Lower leg skin (tissue), 3 donors: ENCODE measurements at regions not wholly inside any gene's neighbourhood (a gene's known extent, or its start where the extent isn't known, plus 50 kb on each side); places are given as distances from the start of the nearest gene placed in this dataset.

Experiments used
- POLR2A ChIP-seq, 2 donors: fragments of 450-650 bp; IDR thresholded peaks; one replicate each; pipeline ENCODE4 v1.6.1; 2016 to 2017; ENCODE audit warnings: antibody characterized with exemption in 2 of 2, mild to moderate bottlenecking in 1 of 2, moderate library complexity in 1 of 2
- TF ChIP-seq, protein P1 (sequence below), 3 donors: fragments of 450-650 bp; IDR thresholded peaks; one replicate each; pipeline ENCODE4 v1.5.1; 2016; ENCODE audit warnings: antibody characterized with exemption in 3 of 3, mild to moderate bottlenecking in 3 of 3, moderate library complexity in 2 of 3

GRCh38 chr2:139369423-139370409 lies 589.5 kb upstream of the NXPH2 start:
- TF ChIP-seq, protein P1, sequence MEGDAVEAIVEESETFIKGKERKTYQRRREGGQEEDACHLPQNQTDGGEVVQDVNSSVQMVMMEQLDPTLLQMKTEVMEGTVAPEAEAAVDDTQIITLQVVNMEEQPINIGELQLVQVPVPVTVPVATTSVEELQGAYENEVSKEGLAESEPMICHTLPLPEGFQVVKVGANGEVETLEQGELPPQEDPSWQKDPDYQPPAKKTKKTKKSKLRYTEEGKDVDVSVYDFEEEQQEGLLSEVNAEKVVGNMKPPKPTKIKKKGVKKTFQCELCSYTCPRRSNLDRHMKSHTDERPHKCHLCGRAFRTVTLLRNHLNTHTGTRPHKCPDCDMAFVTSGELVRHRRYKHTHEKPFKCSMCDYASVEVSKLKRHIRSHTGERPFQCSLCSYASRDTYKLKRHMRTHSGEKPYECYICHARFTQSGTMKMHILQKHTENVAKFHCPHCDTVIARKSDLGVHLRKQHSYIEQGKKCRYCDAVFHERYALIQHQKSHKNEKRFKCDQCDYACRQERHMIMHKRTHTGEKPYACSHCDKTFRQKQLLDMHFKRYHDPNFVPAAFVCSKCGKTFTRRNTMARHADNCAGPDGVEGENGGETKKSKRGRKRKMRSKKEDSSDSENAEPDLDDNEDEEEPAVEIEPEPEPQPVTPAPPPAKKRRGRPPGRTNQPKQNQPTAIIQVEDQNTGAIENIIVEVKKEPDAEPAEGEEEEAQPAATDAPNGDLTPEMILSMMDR (IDR thresholded peaks at IDR 0.05), result no peak
- TF ChIP-seq POLR2A (IDR thresholded peaks at IDR 0.05), result no peak
